Head of caudate nucleus (tissue), 42 donors: ENCODE measurements at regions not wholly inside any gene's neighbourhood (a gene's known extent, or its start where the extent isn't known, plus 50 kb on each side); places are given as distances from the start of the nearest gene placed in this dataset.

Source experiments
- DNase-seq, 42 donors: peaks; one replicate each; pipeline versions ENCODE4 v3.0.0 to v3.0.0-alpha.2; 2020 to 2021; ENCODE audit warnings: mixed read lengths in 7 of 42
- intact Hi-C: fragments of 100-400 bp; cut with DNase I; formaldehyde crosslinking; loops from one replicate; pipeline ENCODE4 v1.15.0; 2022

DNA sequence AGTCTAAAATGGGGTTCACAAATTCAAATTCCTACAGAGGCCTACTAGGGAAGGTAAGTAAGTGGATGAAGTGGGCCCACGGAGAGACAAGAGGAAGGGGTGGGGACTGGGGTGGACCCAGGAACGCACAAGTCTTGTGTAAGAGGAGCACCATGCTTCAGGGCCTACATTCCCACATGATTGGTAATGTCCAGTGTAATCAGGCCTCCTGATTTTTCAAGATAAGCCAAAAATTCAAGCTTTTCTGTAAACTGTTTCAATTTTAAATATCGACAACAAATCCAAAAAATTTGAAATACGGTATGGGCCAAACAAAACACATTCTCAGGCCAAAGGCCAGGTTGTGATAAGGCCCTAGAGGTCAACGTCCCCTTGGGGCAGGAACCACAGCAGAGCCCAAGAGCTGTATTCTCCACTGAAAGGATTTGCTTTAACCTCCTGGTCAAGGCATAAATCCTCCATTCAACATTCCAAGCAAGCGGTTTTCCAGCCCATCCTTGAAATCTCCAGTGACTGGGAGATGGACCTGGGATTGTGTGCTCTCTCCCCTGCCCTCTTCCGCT, 116.4 kb downstream of the TRIM29 start:
- DNase-seq = no peak
- intact Hi-C loops = no loop called here

DNA sequence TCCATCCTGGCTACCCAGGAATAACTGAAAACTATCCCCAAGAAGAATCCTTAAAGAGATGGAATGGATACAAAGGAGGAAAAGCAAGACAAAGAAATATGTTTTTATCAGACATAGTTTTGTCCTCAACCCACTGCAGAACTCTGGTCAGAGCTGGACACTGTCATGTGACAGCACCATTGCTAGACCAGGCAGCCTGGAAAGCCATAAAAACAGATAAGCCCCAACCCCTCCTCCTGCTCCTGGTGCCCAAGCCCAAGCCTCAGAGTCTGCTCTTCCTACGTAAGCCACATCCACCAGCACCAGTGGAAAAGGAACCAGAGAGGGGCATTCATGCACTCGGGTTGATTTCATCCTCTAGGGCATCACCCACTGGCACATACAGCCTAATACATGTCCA, 116.9 kb downstream of the TRIM29 start:
- intact Hi-C loops = no loop called here
- no peak for DNase-seq

DNA sequence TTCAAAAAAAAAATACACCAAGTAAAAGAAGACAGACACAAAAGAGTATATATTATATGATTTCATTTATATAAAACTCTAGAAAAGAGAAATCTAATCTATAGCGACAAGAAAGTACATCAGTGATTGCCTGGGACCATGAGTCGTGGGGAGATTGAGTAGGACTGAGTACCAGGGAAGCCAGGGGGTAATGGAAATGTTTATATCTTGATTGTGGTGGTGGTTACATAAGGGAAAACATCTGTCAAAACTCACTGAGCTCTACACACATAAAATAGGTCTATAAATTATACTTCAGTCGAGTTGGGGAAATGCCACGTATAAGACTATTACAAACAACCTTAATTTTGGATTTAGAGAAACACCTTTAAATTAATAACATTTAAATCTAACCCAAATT, 117.4 kb downstream of the TRIM29 start:
- intact Hi-C loops = no loop called here
- no peak for DNase-seq

DNA sequence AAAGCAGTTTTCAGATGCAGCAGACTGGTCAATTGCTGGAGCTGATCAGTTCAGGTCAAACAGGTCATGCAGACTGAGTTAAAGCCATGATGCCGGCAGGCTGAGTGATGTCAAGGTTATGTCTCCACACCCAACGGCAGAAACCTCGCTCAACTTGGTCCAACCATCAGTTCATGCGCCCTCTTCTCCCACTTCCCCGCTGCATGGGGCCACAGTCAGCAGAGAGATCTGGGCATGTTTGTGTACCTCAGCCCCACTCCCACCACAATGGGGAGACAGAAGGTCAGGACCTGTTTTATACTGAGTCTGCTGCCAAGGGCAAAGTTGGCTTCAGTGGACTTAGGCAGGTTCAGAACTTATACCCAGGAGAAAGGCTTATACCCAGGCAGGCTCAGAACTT, 118.7 kb downstream of the TRIM29 start:
- no peak for DNase-seq
- intact Hi-C loops = loop anchor here (10.0 kb wide), 1 partner anchor 284 kb away; no protein-coding TSS in a partner anchor

DNA sequence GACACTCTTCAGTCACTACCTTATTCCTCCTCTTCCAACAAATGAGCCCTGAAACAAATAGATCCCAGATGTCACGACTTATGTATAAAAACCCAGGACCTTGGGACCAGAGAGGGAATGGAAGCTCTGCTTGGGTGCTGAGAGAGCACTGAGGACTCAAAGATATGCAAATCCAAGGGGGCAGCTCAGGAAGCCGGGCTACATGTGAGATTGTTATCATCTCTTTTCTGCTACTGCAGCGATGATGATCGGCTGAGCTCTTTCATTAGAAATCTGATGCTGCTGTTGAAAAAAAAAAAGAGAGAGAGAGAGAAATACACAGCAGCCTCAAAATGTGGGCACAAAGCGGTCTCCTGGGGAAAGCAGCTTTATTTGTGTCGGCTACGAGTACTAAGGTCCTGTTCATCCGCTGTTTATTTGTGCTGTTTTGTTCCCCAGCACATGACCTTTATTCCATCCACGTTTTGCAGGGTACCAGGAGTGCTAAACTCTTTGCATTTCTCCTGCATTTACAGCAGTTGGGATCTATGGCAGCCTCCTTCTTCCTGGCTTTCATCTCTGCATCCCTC, 120.2 kb downstream of the TRIM29 start:
- intact Hi-C loops = loop anchor here (10.0 kb wide), 1 partner anchor 283 kb away; no protein-coding TSS in a partner anchor

DNA sequence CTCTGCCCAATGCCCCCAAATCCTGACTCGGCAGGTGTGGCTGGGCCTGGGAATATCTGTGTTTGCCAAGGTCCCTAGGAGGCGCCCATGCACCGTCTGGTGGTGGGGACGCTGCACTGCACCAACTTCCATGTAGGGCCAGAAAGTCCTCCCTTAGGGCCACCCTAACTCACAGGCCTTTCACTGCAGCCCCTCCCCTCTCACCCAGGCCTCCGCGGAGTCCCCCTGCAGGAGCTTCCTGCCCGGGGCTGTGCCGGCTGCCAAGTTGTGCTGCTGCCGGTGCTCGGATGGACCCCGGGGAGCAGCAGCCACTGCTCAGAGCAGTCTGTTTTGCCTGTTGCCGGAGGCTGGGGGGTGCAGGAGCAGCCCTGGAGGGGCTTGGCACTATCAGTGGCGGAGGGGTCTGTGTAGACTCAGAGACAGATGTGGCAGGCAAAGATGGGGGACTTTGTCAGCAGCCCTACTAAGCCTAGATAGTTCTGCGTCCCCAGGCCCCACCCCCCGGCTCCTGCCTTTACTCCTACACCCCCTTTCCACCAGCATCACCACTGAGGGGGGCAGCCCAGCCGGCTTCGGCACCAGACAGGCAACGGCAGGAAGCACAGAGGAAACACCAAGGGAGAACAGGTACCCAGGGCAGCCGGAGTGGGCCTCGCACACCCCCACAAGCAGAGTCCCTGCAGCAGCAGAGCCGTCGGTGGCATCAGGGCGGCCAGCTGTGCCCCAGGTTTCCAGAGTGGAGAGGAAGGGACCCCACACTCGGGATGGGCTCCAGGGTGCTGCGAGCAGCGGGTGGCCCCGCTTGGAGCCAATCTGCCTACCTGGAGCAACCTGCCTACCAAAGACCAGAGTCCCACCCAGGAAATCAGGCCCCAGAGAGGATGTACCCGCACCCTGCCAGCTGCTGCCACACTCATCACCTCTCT, 124.3 kb downstream of the TRIM29 start:
- DNase-seq = peak; percentile 40 to 92 (median 78)
- intact Hi-C loops = loop anchor here (5.0 to 10.0 kb wide), 2 partner anchors 94 to 279 kb away; no protein-coding TSS in a partner anchor

More for the DNA sequence above, 120.2 kb downstream of the TRIM29 start:
- no peak for DNase-seq

DNA sequence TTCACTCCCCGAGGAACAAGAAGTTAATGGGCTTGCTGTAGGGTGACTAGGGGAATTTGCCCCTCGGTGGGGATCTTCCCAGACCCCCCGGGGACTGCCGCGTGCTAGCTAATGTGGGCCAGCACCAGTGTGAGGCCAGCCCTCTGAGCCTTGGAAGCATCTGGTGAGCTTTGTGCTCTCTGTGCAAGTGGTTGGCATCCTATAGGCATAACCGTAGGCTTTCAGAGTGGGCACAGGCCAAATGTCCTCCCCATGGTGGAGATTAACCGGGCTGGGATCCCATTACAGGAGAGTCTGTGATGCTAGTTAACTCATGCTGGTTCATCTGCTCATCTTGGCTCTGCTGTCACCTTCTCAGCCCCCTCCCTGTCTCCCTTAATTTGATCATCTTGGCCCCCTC, 125.7 kb downstream of the TRIM29 start:
- intact Hi-C loops = loop anchor here (5.0 to 10.0 kb wide), 2 partner anchors 95 to 277 kb away; no protein-coding TSS in a partner anchor
- DNase-seq = no peak

DNA sequence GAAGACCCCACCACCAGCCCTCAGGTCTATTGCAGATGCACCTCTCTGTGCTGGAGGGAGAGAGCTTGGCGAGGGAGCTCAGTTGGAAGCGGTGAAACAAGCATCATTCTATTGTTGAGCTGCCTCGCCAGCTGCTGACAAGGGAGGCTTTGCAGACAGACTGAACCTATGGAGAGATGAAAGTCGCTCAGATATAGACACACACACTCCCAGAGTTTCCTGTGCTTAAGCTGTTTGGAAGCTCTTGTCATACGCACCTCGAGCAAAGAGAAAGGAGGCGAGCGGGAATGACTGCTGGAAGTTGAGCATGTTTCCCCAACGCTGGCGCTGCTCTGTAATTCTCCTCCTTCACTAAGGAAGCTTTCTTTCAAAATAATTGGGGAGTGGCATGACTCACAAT, 126.1 kb downstream of the TRIM29 start:
- intact Hi-C loops = loop anchor here (5.0 to 10.0 kb wide), 2 partner anchors 95 to 277 kb away; no protein-coding TSS in a partner anchor
- peak in 37 of 42 donors; percentile 29 to 81 (median 60) for DNase-seq

DNA sequence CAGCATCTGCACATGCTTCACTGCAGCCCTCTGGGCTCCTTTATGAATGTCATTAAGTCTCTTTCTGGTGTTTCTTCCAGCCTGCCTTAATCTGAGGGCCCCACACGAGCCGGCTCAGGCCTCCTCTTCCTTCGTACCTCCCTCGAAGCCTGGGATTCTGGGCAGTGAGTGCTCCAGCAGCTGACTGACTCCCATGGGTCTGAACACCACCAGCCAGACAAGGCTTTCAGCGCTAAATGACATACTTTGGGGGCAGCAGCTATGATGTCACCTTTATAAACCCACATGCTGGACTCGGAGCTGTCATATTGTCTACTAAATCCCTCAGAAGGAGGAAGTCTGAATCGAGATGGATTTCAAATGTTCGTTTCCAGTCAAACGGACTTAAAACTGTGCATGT, 127.1 kb downstream of the TRIM29 start:
- intact Hi-C loops = loop anchor here (5.0 to 10.0 kb wide), 2 partner anchors 97 to 276 kb away; no protein-coding TSS in a partner anchor
- no peak for DNase-seq

DNA sequence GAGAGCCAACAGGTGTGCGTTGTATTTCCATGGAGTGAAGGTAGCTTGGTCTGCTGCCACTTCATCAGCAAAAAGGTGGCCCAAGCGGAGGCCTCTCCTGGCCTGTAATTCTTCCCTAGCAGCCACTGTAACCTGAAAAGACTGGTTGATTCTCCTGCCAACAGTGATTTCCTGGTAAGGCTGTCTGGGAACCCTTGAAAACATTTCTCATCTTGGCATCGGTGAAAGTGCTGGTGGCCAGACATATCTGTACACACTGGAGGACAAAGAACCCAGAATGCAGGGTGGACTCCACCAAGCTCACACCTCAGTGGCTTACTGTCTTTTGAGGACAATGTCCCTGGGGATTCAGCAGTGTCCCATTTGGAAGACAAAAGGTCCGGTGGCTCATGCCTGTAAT, 128.0 kb downstream of the TRIM29 start:
- intact Hi-C loops = loop anchor here (5.0 to 10.0 kb wide), 2 partner anchors 97 to 275 kb away; no protein-coding TSS in a partner anchor
- no peak for DNase-seq

DNA sequence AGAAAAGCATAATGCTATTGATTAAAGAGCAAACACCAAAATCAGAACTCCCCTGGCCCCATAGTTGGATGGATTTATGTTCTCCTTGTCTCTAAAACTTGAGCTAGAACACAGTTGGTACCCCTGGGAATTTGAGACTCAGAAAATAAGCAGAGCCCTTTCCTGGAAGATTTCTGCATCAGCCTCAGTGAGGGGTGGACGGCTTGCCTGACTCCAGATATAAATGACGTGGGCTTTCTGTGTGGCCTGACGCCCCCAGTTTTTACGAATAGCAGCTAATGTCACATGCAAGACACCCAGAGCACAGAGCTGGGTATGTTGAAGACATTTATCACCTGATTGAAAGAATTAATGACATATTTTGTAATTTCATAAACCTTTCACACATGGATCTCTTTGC, 130.8 kb downstream of the TRIM29 start:
- no peak for DNase-seq
- intact Hi-C loops = no loop called here

DNA sequence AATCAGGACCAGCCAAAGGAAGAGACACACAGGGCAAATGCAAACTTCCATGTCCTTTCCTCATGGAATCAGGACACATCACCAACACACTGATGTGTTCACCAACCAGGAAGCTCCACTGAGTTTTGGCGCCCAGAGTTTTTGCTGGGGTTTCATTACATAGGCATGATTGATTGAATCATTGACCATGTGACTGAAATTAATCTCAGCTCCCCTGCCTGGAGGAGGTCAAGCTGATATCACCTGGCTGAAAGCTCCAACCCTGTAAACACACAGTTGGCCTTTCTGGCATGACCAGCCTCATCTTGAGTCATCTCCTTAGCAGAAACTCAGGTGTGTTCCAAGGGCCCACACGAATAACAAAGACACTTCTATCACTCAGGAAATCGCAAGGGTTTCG, 133.2 kb downstream of the TRIM29 start:
- no peak for DNase-seq
- intact Hi-C loops = no loop called here

DNA sequence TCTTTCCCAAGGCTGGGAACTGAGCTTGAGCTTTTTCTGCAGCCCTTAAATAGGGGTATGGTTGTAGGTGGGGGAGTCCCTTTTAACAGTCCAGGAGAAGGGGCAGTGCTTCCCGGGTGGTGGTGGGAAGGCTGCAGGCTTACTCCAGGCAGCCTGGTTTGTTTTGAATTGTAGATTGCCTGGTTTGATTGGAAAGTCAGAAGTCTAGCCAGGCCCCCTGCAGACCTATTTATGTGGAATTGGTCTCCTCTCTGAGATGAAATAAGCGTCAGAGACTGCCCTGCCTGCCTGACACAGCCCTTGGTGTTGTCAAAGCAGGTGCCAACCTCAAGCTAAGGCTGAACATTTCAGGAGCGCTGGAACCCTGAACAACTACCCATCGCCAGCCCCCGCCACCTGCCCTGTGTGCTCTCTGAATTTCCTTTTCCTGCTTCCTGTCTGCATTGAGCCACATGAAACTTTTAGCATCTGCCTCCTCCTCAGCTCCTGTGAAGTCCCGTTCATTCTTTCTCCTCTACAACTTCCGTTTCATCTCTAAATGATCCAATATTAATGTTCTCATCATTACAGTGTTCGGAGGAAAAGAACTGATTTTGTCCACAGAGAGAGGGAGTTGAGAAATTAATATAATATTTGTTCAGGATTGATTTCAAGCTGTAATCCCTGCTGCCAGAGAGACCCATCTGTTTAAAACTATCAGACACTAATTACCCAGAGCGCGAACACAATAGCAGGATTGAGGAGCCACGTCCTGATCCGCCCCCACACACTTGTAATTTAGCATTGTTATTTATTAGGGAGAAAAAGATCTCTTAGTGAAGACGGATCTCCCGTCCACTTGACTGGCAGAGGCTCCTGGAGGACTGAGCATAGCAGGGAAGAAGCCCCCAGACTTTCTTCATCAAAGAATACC, 136.5 kb downstream of the TRIM29 start:
- intact Hi-C loops = no loop called here
- peak in 2 of 42 donors; percentile 27 to 44 for DNase-seq

DNA sequence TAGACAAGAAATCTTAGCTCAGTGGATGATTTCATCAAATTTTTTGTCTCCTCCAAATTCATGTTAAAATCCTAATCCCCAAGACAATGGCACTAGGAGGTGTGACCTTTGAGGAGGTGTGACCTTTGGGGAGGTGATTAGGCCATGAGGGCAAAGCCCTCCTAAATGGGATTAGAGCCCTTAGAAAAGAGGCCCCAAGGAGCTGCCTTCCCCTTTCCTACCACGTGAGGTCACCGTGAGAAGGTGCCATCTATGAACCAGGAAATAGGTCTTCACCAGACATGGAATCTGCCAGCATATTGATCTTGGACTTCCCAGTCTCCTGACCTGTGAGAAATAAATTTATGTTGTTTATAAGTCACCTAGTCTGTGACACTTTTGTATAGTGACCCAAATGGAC, 138.7 kb downstream of the TRIM29 start:
- DNase-seq = no peak
- intact Hi-C loops = no loop called here

DNA sequence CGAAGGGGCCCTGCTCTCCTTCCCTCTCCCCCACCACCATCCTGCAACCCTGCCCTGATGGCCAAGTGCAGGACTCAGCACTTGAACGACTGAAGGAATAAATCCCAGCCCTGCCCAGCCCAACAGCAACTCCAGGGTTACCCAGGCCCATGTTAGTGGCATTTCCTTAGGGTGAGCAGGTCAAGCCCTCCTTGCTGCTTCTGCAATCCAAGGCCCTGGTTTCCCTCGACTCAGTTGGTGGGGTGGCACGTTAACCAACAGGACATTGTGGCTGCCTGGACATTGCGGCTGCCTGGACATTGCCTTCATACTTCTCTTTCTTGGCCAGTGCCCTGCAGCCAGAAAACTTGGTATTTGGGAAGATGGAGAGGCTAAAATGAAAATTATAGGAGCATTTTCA, 141.4 kb downstream of the TRIM29 start:
- peak in 1 of 42 donors; percentile 16 for DNase-seq
- intact Hi-C loops = no loop called here

DNA sequence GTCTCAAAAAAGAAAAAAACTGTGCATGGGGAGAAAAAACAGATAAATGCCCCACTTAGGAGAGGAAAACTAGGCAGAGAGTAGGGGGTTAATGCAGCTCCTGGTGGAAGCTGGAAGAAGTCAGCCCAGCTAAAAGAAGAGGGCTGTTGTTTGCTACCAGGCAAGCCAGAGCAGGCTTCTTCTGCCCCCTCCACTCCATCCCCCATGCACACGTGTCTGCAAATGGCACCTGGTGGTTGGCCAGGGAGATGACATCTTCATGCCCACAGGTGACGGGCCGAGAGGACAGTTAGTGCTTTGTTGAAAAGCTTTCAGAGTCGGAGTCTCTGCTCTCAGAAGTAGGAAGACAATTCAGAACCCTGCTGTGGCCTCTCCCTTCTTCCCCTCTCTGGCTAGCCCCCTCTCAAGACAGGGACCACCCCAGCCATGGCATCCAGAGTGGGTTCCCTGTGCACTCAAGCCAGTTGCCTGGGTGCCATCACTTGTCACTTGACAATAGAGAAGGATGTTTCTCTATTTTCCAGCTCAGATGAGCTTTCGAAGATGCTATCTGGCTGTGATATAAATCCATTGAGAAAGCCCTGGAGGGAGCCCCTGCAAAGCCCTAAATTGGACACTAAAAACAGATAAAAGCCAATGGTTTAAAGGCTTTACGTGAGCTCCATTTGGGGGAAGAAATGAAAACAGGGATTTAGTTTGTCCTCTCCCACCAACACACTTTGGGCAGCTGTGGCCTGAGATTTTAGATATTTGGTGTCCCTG, 142.0 kb downstream of the TRIM29 start:
- intact Hi-C loops = no loop called here
- DNase-seq = peak in 7 of 42 donors; percentile 33 to 58 (median 55)

DNA sequence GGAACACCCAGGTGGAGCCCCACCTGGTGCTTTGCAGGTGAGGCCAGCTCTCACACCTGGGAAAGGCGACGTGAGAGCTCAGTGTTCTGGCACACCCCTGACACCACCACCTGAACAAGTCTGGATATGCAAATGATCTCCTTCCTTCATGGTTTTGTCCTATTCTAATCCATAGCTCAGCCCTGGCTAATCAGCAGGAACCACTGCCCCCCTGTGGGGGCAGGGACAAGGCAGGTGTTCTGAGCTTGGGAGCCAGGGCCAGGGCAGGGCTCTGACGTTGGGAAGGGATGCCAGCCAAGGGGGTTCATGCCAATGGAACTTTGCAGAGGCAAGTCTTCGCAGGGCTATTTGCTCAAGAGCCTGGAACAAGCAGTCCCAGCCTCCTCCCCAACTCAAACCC, 144.2 kb downstream of the TRIM29 start:
- intact Hi-C loops = no loop called here
- peak in 1 of 42 donors; percentile 22 for DNase-seq
